Activated CD8-positive, alpha-beta T cell treated with anti-CD3 and anti-CD28 coated beads for 36 hours (primary cell): ENCODE measurements at regions not wholly inside any gene's neighbourhood (a gene's known extent, or its start where the extent isn't known, plus 50 kb on each side); places are given as distances from the start of the nearest gene placed in this dataset.
"Not testable (repeated sequence)": the region's sequence is repeated elsewhere in the genome, so short reads cannot be mapped to it uniquely, and the experiment has no call there.

Experiments
- ATAC-seq: fragments of 200-7000 bp; cut with Tn5 transposase; one replicate; pipeline ENCODE4 v1.10.0; 2021; ENCODE audit warnings: mild to moderate bottlenecking, moderate library complexity
- CTCF ChIA-PET: fragments of 350-600 bp; sonication (Branson Sonifier 250); formaldehyde crosslinking; loops from one replicate; lab custom pipeline; 2021; ENCODE audit warnings: antibody characterized with exemption; lab: Charles Lee
- POLR2A ChIA-PET: fragments of 350-600 bp; sonication (Branson Sonifier 250); formaldehyde crosslinking; loops from one replicate; lab custom pipeline; 2021; ENCODE audit warnings: antibody characterized with exemption; lab: Charles Lee
- DNase-seq: peaks from one replicate; pipeline ENCODE4 v3.0.0-alpha.2; 2020
- H3K27ac Mint-ChIP-seq: one replicate; pipeline ENCODE4 v1.8.0; 2021; ENCODE audit warnings: mild to moderate bottlenecking, mixed read lengths
- H3K27me3 Mint-ChIP-seq: one replicate; pipeline ENCODE4 v1.8.0; 2021; ENCODE audit warnings: mixed read lengths
- H3K36me3 Mint-ChIP-seq: one replicate; pipeline ENCODE4 v1.8.0; 2021; ENCODE audit warnings: low read depth, mixed read lengths
- H3K4me1 Mint-ChIP-seq: one replicate; pipeline ENCODE4 v1.8.0; 2021; ENCODE audit warnings: low read depth, mixed read lengths
- H3K4me3 Mint-ChIP-seq: one replicate; pipeline ENCODE4 v1.8.0; 2021; ENCODE audit warnings: mild to moderate bottlenecking, moderate library complexity, mixed read lengths
- H3K9me3 Mint-ChIP-seq: one replicate; pipeline ENCODE4 v1.8.0; 2021; ENCODE audit warnings: mixed read lengths
- CTCF ChIP-seq: fragments of 200-600 bp; IDR thresholded peaks from one replicate; pipeline ENCODE4 v1.8.0; 2022; ENCODE audit warnings: antibody characterized with exemption, mild to moderate bottlenecking
- intact Hi-C: fragments of 100-400 bp; cut with micrococcal nuclease; formaldehyde crosslinking; loops from one replicate; pipeline ENCODE4 v1.10.0; 2022

DNA sequence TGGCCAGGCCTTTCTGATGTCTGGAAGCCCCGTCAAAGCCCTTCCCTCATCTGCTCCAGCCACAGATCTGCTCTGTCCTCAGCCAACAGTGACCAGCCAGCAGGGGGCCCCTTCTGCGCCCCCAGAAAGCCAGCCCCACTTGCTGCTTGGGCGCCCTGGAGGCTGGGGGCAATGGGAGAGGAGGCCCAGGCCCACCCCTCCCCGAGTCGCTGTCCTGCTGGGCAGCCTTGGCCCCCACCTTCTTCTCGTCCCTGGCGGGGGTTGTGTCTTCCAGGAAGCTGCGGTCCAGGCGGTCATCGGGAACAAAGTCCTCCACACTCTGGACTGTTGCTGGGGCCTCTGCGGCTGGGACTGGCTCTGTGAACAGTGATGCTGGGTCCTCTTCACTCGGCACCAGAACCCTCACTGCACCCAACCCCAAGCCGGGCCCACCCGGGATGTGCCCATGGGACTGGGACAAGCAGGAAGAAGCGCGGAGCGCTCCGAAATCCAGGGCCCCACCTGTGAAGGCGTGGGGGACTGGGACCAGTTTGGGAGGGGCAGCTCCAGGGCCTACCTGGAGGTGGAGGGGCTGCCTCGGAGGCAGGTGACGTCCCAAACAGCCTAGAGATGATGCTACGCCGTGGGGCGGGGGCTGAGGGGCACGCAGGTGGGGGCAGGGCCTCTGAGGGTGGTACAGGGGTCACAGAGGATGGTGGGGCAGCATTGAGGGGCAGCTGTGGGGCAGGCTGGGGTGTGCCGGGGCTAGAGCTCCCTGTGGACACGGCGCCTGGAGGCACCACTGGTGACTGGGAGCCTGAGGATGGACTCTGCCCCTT is 257.6 kb downstream of the ANKRD30B start:
- ChIA-PET POLR2A (no interaction called here), CTCF (no interaction called here)
- no peak for DNase-seq
- Mint-ChIP-seq H3K27me3 (no peaks in the 10 kb centered on the region), H3K27ac (no peak overlapping the region), H3K4me3 (no peak overlapping the region), H3K36me3 (no peaks in the 10 kb centered on the region), H3K9me3 (no peaks in the 10 kb centered on the region), H3K4me1 (no peaks in the 10 kb centered on the region)
- TF ChIP-seq CTCF: no peak
- ATAC-seq: no peak
- intact Hi-C loops: no loop called here

DNA sequence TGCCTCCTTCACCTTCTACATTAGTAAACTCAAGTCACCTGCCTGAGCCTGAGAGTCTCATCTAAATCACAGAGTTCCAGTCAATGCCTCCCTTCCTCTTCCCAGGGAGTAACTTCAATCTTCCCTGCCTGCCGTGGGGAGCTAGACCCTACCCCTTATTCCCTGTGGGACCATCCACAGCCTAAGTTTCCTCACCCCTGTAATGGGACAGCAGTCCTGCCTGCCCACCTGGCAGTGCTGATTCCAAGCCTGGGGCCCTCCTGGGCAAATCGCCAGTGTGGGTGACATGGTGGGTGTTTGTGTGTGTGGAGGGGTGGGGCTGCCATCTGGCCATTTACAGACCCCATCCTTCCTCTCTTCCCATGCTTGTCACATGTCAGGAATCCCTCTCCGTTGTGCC is 258.6 kb downstream of the ANKRD30B start:
- H3K4me1 Mint-ChIP-seq, CTCF ChIA-PET, H3K4me3 Mint-ChIP-seq, H3K27me3 Mint-ChIP-seq, H3K9me3 Mint-ChIP-seq, intact Hi-C loops, ATAC-seq, H3K36me3 Mint-ChIP-seq, H3K27ac Mint-ChIP-seq, POLR2A ChIA-PET, DNase-seq: not testable (repeated sequence)

DNA sequence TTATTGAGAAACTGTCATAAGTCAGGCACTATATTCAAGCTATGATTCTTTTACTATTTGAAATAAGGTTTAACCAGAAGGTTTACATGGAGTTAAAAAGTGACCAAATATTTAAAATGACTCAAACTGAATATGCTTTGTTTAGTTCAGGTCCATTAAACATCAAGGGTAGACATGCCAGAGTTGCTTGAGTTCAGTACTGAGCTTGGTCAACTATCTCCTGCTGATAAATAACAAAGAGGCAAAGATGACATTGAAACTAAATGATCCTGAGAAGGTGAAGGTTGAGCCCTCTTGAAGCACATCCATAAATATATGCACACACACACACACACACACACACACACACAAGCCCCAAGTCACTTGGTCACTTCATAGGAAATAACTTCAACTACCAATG is 278.1 kb downstream of the ANKRD30B start:
- H3K27ac Mint-ChIP-seq, CTCF ChIA-PET, POLR2A ChIA-PET, H3K36me3 Mint-ChIP-seq, H3K27me3 Mint-ChIP-seq, DNase-seq, ATAC-seq, H3K9me3 Mint-ChIP-seq, H3K4me1 Mint-ChIP-seq, H3K4me3 Mint-ChIP-seq, intact Hi-C loops: not testable (repeated sequence)

DNA sequence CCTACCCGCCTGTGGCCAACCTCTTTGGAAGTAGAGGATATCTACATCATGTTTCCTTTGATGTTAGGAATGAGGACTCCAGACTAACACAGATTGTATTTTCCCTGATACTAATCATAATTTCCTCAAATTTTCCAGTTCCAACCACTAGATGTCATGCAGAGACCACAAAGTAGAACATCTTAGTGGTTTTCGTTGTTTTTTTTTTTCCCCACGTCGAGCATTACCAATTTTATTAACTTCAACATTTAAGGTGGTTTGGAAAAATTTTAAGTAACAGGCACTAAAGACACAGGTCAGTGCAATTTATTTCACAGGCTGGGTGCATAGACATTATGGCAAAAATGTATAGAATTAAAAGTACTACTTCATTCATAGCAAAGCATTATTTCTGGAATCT is 280.1 kb downstream of the ANKRD30B start:
- H3K9me3 Mint-ChIP-seq, H3K27ac Mint-ChIP-seq: not testable (repeated sequence)

GRCh38 chr18:15060279-15060880 is 312.4 kb downstream of the ANKRD30B start:
- ATAC-seq, H3K4me3 Mint-ChIP-seq, CTCF ChIA-PET, H3K36me3 Mint-ChIP-seq, H3K9me3 Mint-ChIP-seq, H3K27ac Mint-ChIP-seq, POLR2A ChIA-PET, H3K4me1 Mint-ChIP-seq, DNase-seq, intact Hi-C loops, H3K27me3 Mint-ChIP-seq: not testable (repeated sequence)

More for the DNA sequence above, 280.1 kb downstream of the ANKRD30B start:
- H3K27me3 Mint-ChIP-seq, H3K36me3 Mint-ChIP-seq, H3K4me1 Mint-ChIP-seq, intact Hi-C loops, ATAC-seq, CTCF ChIA-PET, DNase-seq, POLR2A ChIA-PET, H3K4me3 Mint-ChIP-seq: not testable (repeated sequence)

DNA sequence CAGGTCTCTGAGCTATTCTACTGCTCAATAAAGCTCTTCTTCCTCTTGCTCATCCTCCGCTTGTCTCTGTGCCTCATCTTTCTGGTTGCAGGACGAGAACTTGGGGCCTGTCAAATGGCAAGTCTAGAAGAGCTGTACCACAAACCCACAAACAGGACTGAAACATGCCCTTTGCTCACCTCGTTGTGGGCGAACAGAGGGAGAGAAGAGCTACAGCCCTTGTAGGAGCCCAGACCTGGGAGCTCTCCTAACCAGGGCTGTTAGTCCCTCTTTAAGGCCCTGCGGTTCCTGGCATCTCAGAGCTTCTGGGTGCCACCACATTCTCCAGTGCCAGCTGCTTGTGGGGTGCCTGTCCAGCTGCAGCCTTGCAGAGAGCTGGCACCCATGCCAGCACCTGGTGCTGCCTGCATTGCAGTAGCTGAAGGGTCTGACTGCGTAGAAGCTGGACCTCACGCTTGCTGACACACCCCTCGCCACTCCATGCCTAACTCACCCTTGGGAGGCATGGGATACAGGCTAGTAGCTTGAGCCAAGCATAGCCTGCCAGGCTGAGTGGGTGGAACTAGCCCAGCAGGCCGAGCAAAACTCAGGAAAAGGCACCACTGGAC is 313.4 kb downstream of the ANKRD30B start:
- ATAC-seq, intact Hi-C loops, DNase-seq, POLR2A ChIA-PET, H3K36me3 Mint-ChIP-seq, H3K9me3 Mint-ChIP-seq, H3K27me3 Mint-ChIP-seq, H3K4me1 Mint-ChIP-seq, H3K4me3 Mint-ChIP-seq, CTCF ChIA-PET, H3K27ac Mint-ChIP-seq: not testable (repeated sequence)

DNA sequence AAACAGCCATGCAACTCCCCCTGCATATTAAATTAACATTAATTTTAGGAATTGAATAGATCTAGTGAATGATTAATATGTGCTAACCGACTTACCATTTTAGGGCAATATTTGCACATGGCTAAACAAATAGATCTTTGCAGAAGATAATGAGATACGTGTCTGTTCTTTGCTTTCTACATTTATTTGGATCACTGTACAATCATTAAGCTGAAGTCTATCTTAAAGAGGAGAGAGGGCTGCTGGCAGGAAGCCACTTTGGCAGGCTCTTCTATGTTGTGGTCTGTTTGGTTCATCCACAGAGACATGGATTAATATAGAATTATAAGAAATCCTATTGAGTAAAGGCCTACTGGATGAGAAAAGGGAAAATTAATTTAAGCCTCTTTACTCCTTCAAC is 318.5 kb downstream of the ANKRD30B start:
- intact Hi-C loops, H3K27ac Mint-ChIP-seq, H3K4me3 Mint-ChIP-seq, H3K27me3 Mint-ChIP-seq, ATAC-seq, H3K4me1 Mint-ChIP-seq, POLR2A ChIA-PET, H3K36me3 Mint-ChIP-seq, DNase-seq, H3K9me3 Mint-ChIP-seq, CTCF ChIA-PET: not testable (repeated sequence)

DNA sequence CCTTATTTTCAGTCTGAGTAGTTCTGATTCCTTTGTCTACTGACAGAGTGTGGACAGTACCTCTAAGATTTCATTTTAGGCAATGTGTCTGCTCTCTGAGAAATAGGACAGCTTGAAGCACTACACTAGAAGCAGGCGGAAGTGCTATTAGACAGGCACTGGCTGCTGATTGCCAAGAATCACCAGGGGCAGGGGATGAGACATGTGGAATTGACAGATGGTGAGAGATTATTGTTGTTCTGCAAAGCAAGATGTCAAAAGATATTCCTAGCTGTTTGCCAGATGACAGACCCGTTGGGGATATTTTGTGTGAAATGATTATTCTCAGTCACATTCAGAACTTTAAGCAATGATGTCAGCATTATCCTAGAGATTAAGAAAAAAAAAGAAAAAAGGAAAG is 323.3 kb downstream of the ANKRD30B start:
- intact Hi-C loops: not testable (repeated sequence)

More for the DNA sequence above, 323.3 kb downstream of the ANKRD30B start:
- H3K4me3 Mint-ChIP-seq, H3K27ac Mint-ChIP-seq, H3K4me1 Mint-ChIP-seq, H3K36me3 Mint-ChIP-seq, CTCF ChIA-PET, ATAC-seq, DNase-seq, H3K27me3 Mint-ChIP-seq, POLR2A ChIA-PET, H3K9me3 Mint-ChIP-seq: not testable (repeated sequence)
